ENCODE measurements at regions not wholly inside any gene's neighbourhood (a gene's known extent, or its start where the extent isn't known, plus 50 kb on each side); places are given as distances from the start of the nearest gene placed in this dataset.

DNA sequence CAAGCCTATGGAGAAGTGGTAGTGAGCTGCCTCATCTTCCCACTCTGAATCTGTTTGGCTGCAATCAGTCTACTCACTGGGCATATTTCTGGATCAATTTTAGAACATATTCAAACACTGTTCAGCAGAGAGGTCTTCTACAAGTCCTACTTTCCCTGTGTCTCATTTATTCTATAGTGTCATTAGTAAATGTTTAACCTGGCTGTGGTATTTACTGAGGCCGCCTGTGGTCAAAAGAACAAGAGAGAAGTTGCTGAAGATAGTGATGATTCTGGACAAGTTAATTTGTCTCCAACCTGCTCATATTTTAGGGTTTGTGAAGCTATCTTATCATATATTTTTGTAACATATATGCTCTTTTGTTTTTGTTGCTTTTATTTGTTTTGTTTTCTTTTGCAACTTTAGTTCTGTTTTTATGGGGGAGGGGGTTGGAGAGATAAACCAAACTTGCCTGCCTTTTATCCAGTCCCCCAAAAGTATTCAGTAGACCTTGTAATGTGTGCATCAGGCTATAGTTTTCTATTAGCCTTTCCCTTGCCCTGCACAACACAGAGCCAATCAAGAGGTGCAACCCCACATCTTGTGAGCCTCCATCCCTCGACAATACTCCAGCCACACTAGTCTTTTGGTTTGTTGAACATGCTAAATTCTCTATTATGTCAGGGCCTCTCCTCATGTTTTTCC lies 362.8 kb upstream of the MBL2 start:
- H3K4me3 ChIP-seq (ENCODE audit: low read depth, low read length), result no peak overlapping the region
- TF ChIP-seq, protein P1, sequence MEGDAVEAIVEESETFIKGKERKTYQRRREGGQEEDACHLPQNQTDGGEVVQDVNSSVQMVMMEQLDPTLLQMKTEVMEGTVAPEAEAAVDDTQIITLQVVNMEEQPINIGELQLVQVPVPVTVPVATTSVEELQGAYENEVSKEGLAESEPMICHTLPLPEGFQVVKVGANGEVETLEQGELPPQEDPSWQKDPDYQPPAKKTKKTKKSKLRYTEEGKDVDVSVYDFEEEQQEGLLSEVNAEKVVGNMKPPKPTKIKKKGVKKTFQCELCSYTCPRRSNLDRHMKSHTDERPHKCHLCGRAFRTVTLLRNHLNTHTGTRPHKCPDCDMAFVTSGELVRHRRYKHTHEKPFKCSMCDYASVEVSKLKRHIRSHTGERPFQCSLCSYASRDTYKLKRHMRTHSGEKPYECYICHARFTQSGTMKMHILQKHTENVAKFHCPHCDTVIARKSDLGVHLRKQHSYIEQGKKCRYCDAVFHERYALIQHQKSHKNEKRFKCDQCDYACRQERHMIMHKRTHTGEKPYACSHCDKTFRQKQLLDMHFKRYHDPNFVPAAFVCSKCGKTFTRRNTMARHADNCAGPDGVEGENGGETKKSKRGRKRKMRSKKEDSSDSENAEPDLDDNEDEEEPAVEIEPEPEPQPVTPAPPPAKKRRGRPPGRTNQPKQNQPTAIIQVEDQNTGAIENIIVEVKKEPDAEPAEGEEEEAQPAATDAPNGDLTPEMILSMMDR (IDR thresholded peaks at IDR 0.05; ENCODE audit: borderline replicate concordance, insufficient read depth, low read depth, low read length), result no peak

GRCh38 chr10:53134050-53134449 lies 361.5 kb upstream of the MBL2 start:
- H3K4me3 ChIP-seq (ENCODE audit: low read depth, low read length), result no peak overlapping the region
- TF ChIP-seq, protein P1 (IDR thresholded peaks at IDR 0.05; ENCODE audit: borderline replicate concordance, insufficient read depth, low read depth, low read length), result no peak

GRCh38 chr10:53130337-53130736 lies 357.8 kb upstream of the MBL2 start:
- H3K4me3 ChIP-seq (ENCODE audit: low read depth, low read length), result no peak overlapping the region
- TF ChIP-seq, protein P1 (IDR thresholded peaks at IDR 0.05; ENCODE audit: borderline replicate concordance, insufficient read depth, low read depth, low read length), result no peak

DNA sequence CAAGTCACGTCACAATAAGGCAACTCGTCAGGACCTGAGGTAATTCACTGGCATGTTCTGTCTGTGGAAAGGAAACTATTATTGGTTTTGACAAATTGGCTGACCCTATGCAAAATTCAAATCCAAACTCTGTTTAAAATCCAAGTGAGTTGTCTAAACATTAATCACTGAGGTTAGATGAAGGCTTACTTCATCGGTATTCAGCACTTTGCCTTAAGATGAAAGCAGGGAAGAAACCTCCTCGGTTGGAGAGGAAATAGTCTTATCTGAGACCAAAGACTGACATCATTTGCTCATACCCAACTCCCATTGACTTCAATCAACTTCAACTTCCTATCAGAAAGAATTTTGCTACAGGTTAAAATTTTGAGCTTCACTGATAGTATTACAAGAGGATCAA lies 355.1 kb upstream of the MBL2 start:
- H3K4me3 ChIP-seq (ENCODE audit: low read depth, low read length), result no peak overlapping the region
- TF ChIP-seq, protein P1 (IDR thresholded peaks at IDR 0.05; ENCODE audit: borderline replicate concordance, insufficient read depth, low read depth, low read length), result no peak

GRCh38 chr10:53123311-53123710 lies 350.7 kb upstream of the MBL2 start:
- TF ChIP-seq, protein P1 (IDR thresholded peaks at IDR 0.05; ENCODE audit: borderline replicate concordance, insufficient read depth, low read depth, low read length), result no peak
- H3K4me3 ChIP-seq (ENCODE audit: low read depth, low read length), result no peak overlapping the region

GRCh38 chr10:53122281-53122680 lies 349.7 kb upstream of the MBL2 start:
- TF ChIP-seq, protein P1 (IDR thresholded peaks at IDR 0.05; ENCODE audit: borderline replicate concordance, insufficient read depth, low read depth, low read length), result no peak

GRCh38 chr10:53115660-53116059 lies 343.1 kb upstream of the MBL2 start:
- no peak overlapping the region for H3K4me3 ChIP-seq (ENCODE audit: low read depth, low read length)
- TF ChIP-seq, protein P1 (IDR thresholded peaks at IDR 0.05; ENCODE audit: borderline replicate concordance, insufficient read depth, low read depth, low read length), result no peak

More at GRCh38 chr10:53122281-53122680, 349.7 kb upstream of the MBL2 start:
- H3K4me3 ChIP-seq (ENCODE audit: low read depth, low read length), result no peak overlapping the region
